Fibroblast of mammary gland (primary cell): ENCODE measurements at regions not wholly inside any gene's neighbourhood (a gene's known extent, or its start where the extent isn't known, plus 50 kb on each side); places are given as distances from the start of the nearest gene placed in this dataset.

Experiments
- DNase-seq: peaks from one replicate; pipeline ENCODE4 v3.0.0-alpha.2; 2010; ENCODE audit warnings: low read depth
- H3K4me3 ChIP-seq: 2 replicates; pipeline ENCODE4 v1.5.1; 2011; ENCODE audit warnings: low read depth, mild to moderate bottlenecking, low read length, moderate library complexity; ENCODE audit not compliant: control insufficient read depth
- CTCF ChIP-seq: conservative IDR thresholded peaks from 2 replicates; pipeline ENCODE4 v1.5.1; 2011; ENCODE audit warnings: low read depth, low read length, inconsistent platforms; ENCODE audit not compliant: control insufficient read depth, insufficient read depth

GRCh38 chr11:42625757-42626665, 685.8 kb upstream of the API5 start:
- TF ChIP-seq CTCF = no peak
- no peak for DNase-seq
- H3K4me3 ChIP-seq = no peak overlapping the region

DNA sequence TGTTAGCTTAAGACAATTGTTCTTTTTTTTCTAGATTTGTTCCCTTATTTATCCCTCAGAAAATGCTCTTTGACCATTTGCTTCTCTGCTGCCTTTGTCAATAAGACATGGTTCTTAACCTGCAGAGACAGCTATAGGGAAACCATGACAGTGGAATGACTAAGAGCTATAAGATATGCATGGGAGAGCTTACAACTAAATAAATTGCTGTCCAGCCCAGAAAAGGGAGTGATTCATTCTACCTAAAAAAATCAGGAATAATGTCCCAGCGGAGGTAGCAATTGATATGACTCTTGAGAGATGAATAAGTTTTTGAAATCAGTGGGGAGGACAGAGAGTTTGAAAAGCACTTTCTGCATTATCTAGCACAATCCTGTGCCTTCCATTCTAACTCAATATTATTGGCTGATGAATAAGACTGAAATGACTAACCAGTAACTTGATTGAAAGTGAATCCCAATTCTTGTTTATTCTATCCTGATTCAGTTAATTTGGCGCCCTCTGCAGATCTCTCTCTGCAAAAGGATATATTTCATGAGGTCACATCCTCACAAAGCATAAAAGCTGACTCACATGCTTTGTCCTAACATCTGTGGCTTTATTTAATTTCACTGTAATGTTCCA, 680.5 kb upstream of the API5 start:
- no peak overlapping the region for H3K4me3 ChIP-seq
- TF ChIP-seq CTCF = peak; percentile 12
- DNase-seq = peak; percentile 16

DNA sequence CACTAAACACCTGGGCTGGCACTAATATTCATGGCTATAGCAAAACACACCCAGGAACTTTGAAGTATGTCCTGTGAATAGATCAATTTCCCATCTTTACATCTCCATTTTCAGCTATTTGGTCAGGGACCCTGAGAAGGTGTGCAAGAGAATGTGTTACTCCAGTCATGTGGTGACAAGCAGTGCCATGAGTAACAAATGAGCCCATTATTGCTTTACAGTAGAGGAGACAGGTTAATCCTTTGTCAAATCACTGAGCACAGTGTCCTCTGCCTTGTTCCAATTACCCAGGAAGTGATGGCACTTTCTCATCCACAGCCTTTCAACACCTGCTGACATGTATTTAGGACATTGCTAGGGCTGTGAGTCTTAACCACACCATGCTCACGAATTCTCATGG, 664.8 kb upstream of the API5 start:
- TF ChIP-seq CTCF = no peak
- no peak for DNase-seq
- no peak overlapping the region for H3K4me3 ChIP-seq

DNA sequence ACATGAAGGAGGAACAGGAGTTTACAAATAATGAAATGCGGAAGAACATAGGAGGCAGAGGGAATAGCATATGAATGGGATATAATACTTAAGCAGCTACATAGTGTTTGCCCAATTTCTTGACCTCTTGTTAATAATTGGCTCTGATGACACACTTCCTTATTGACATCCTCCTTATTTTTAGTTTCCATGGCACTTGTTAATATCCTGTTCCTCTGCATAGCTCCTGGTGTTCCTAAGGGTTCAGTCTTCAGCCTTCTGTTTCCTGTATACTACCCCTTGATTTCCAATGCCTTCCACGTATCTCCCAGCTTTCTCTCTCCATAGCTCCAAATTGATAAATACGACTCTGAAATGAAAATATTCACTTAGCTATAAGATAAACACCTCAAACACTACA, 663.8 kb upstream of the API5 start:
- no peak for TF ChIP-seq CTCF
- no peak for DNase-seq
- H3K4me3 ChIP-seq = no peak overlapping the region

GRCh38 chr11:42651621-42652020, 660.2 kb upstream of the API5 start:
- no peak for DNase-seq
- TF ChIP-seq CTCF = no peak
- no peak overlapping the region for H3K4me3 ChIP-seq

GRCh38 chr11:42657169-42657568, 654.6 kb upstream of the API5 start:
- no peak overlapping the region for H3K4me3 ChIP-seq
- DNase-seq = no peak
- no peak for TF ChIP-seq CTCF
